ENCODE measurements at regions not wholly inside any gene's neighbourhood (a gene's known extent, or its start where the extent isn't known, plus 50 kb on each side); places are given as distances from the start of the nearest gene placed in this dataset.

DNA sequence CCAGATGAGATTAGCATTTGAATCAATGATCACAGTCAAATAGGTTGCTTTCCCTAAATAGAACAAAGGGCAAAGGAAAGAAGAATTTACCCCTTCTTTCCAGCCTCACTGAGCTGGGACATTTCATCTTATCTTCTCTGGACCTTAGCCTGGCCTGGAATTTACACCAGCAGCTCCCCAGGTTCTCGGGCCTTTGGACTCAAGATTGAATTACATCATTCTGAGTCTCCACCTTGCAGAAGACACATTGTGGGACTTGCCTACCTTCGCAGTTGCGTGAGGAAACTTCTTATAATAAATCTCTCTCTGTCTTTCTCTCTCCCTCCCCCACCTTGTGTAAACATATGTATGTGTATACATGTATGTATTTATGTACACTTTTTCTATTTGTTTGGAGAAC is 732.4 kb downstream of the IPMK start:
- TF ChIP-seq, protein P1, sequence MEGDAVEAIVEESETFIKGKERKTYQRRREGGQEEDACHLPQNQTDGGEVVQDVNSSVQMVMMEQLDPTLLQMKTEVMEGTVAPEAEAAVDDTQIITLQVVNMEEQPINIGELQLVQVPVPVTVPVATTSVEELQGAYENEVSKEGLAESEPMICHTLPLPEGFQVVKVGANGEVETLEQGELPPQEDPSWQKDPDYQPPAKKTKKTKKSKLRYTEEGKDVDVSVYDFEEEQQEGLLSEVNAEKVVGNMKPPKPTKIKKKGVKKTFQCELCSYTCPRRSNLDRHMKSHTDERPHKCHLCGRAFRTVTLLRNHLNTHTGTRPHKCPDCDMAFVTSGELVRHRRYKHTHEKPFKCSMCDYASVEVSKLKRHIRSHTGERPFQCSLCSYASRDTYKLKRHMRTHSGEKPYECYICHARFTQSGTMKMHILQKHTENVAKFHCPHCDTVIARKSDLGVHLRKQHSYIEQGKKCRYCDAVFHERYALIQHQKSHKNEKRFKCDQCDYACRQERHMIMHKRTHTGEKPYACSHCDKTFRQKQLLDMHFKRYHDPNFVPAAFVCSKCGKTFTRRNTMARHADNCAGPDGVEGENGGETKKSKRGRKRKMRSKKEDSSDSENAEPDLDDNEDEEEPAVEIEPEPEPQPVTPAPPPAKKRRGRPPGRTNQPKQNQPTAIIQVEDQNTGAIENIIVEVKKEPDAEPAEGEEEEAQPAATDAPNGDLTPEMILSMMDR (conservative IDR thresholded peaks at IDR 0.05; ENCODE audit: low read length), result no peak
- no peak for TF ChIP-seq EZH2phosphoT487 (IDR thresholded peaks at IDR 0.05; ENCODE audit: borderline replicate concordance, low read depth, low read length)
